ENCODE measurements at regions not wholly inside any gene's neighbourhood (a gene's known extent, or its start where the extent isn't known, plus 50 kb on each side); places are given as distances from the start of the nearest gene placed in this dataset.

DNA sequence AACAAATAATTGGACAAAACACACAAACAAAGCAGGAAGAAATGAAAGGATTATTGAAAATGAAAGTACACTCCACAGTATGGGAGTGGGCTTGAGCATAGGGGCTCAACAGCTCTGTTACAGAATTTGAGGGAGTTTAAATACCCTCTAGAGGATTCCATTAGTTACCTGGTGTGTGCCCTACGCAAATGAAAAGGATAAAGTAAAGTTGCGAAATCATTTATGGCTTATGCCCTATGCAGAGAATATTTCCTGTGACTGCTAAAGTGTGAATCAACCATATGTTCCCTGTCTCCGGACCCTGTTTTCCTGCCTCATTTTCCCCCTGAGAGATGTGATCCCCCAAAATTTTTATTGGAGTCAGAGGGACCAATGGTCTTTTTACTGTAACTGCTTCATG, 634.6 kb upstream of the CNTNAP2 start:
- TF ChIP-seq POLR2A (IDR thresholded peaks at IDR 0.05): no peak
- TF ChIP-seq, protein P1, sequence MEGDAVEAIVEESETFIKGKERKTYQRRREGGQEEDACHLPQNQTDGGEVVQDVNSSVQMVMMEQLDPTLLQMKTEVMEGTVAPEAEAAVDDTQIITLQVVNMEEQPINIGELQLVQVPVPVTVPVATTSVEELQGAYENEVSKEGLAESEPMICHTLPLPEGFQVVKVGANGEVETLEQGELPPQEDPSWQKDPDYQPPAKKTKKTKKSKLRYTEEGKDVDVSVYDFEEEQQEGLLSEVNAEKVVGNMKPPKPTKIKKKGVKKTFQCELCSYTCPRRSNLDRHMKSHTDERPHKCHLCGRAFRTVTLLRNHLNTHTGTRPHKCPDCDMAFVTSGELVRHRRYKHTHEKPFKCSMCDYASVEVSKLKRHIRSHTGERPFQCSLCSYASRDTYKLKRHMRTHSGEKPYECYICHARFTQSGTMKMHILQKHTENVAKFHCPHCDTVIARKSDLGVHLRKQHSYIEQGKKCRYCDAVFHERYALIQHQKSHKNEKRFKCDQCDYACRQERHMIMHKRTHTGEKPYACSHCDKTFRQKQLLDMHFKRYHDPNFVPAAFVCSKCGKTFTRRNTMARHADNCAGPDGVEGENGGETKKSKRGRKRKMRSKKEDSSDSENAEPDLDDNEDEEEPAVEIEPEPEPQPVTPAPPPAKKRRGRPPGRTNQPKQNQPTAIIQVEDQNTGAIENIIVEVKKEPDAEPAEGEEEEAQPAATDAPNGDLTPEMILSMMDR (IDR thresholded peaks at IDR 0.05 in 4 of 5, conservative IDR thresholded peaks at IDR 0.05 in 1 of 5): no peak
